AG09319 (cell line): ENCODE measurements at regions not wholly inside any gene's neighbourhood (a gene's known extent, or its start where the extent isn't known, plus 50 kb on each side); places are given as distances from the start of the nearest gene placed in this dataset.

ENCODE experiments used
- DNase-seq: peaks from one replicate; pipeline ENCODE4 v3.0.0-alpha.2; 2010; ENCODE audit warnings: low read depth; ENCODE audit errors: extremely low read depth
- TF ChIP-seq, protein P1 (sequence below): IDR thresholded peaks from 2 replicates; pipeline ENCODE4 v1.5.1; 2011; ENCODE audit warnings: low read depth, mild to moderate bottlenecking, inconsistent platforms, low read length, moderate library complexity

DNA sequence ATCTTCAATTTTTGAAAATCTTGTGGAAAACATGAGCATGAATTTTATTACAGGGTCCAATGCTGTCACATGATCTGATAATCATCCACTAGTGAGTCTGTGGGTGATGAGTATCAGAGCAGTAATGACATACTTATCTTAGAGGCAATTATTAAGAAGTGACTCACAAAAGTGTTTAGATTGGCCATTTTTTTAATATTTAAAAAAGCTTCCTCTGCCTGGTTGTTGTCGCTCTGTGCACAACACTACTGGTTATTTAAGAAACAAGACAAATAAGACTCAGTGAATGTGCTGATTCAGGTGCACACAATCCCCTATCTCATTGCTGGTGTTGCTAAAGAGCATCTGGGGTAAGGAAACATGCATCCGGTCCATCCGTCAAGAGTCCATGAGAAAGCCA lies 665.8 kb upstream of the ZEB2 start:
- no peak for DNase-seq

DNA sequence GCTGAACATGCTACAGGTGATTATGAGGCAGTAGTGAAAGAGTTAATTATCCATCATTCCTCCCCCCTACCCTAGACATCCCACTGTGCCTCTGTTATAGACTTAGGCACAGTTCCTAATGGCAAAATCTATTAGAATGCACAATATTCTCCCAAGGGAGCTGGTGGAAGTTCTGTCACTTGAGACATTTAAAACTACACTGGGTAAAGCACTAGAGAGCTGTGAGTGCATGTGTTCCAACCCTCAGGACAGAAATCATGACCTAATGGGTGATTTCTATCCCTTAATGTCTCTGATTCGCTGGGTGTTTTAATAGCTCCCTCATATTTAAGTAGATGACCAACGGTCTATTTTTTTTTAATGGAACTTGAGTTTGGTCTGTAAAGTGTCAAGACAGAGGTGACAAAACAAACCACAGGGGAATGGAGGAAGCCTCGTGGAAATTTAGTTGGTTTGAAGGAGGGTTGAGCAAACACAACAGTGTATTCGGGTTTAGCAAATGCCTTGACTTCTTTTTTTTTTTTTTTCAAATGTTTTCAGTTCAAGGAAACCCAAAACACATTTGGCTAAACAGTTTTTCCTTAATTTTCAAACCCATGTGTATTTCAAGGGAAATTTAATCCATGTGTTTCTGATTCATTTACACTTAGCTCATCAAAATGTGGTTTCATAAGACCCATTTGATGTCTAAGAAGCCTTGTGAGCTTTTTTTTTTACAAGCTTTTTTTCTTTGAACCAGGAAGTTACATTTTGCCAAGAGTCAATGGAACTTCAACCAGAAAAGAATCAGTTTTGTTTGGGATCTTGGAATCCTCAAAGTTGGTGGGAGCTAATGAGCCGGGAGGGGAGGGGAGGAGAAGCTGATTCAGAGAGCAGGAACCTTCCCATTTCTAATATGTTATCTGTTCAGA lies 665.1 kb upstream of the ZEB2 start:
- TF ChIP-seq, protein P1, sequence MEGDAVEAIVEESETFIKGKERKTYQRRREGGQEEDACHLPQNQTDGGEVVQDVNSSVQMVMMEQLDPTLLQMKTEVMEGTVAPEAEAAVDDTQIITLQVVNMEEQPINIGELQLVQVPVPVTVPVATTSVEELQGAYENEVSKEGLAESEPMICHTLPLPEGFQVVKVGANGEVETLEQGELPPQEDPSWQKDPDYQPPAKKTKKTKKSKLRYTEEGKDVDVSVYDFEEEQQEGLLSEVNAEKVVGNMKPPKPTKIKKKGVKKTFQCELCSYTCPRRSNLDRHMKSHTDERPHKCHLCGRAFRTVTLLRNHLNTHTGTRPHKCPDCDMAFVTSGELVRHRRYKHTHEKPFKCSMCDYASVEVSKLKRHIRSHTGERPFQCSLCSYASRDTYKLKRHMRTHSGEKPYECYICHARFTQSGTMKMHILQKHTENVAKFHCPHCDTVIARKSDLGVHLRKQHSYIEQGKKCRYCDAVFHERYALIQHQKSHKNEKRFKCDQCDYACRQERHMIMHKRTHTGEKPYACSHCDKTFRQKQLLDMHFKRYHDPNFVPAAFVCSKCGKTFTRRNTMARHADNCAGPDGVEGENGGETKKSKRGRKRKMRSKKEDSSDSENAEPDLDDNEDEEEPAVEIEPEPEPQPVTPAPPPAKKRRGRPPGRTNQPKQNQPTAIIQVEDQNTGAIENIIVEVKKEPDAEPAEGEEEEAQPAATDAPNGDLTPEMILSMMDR: no peak
- DNase-seq: peak; percentile 38

More for the DNA sequence above, 665.8 kb upstream of the ZEB2 start:
- TF ChIP-seq, protein P1: no peak

DNA sequence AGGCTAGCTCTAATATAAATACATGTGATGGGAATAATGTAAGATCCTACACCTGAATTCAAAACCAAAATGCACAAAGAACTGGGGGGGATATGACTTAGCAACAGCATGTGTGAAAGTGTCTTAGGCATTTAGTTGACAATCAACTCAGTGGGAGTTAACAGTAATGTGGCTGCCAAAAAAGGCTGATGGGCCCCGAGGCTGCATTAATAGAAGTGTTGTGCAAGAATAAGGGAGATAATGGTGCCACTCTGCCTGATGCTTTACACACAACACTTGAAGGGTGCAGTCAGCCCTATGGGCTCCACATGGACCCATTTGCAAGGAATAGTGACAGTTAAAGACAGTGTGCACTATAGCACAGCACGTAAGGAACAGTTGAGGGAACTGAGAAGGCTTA lies 649.4 kb upstream of the ZEB2 start:
- TF ChIP-seq, protein P1: no peak
- no peak for DNase-seq

DNA sequence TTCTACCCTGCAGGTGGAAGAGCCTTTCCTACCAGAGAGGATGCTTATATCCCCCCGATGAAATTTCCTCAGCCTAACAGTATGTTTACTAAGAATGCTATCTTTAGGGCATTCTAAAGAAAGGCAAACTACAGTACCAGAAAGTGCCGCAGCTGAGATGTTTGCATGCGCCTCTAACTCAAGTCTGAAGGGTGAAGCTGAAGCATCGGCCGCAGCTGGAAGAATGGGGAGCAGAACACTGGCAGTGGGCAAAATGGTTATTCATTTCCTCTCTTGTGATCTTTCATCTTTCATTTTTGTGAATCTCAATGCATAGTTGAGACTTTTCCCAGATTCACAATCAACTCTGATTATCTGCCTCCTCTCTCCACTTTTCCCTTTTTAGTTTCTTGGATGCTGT lies 648.2 kb upstream of the ZEB2 start:
- no peak for DNase-seq
- TF ChIP-seq, protein P1: no peak

DNA sequence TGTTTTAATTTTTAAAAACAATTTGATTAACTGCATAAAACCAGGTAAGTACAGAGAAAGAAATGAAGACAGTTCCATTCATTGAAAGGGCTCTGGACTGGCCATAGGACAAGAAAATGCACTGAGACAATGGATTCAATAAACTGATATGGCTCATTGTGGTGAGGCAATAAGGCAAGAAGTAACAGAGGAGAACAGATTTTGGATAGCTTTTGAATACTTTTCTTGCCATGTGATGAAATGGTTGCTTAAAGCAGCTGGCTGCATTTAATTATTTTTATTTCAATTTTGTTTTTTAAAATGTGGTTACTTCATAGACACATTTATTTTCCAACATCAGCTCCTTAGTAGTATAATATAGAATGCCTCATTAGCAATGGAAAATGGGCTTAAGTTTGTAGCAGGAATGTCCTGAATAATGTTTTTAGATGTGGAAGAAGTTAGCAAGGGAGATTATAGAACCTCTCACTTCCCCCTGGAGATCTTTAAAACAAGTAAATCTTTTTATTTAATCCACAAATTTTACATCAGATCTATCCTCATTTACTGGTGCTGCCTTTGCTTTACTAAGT lies 646.9 kb upstream of the ZEB2 start:
- DNase-seq: peak; percentile 35
- TF ChIP-seq, protein P1: no peak

DNA sequence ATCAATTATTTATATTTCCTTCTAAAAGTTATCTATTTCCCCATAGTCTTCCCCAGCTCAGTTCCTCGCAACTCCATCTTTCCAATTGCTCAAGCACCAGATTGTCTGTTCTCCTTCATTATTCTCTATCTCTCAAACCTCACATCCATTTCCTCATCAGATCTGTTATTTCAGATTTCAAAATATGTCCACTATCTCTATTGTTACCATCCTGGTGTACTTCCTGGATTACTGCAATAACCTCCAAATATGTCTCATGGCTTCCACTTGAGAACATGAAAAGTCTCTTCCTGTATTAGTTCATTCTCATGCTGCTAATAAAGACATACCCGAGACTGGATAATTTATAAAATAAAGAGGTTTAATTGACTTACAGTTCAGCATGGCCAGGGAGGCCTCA lies 641.7 kb upstream of the ZEB2 start:
- DNase-seq: no peak
- TF ChIP-seq, protein P1: no peak

DNA sequence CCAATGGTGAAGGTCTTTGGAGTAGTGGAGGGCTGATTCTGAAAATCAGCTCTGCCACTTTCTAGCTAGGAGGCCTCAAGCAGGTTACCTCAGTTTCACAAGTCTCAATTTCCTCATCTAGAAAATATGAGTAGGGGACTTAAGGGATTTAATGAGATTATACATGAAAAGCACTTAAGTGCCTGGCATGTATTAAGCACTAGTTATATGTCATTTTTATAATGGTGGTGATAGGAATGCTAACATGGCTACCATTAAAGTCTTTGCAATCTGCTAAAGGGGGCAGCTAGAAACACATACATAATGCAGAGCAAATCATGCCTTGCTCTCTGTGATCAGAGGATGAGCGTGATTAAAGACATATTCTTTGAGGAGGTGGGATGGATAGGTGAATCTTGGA lies 640.9 kb upstream of the ZEB2 start:
- TF ChIP-seq, protein P1: no peak
- DNase-seq: no peak
